Nephron progenitor cell (in vitro differentiated cells): ENCODE measurements at regions not wholly inside any gene's neighbourhood (a gene's known extent, or its start where the extent isn't known, plus 50 kb on each side); places are given as distances from the start of the nearest gene placed in this dataset.

Experiments used
- DNase-seq: peaks from one replicate; pipeline ENCODE4 v3.0.0; 2021
- H3K27ac Mint-ChIP-seq: 2 replicates; pipeline ENCODE4 v1.8.0; 2021; ENCODE audit warnings: mild to moderate bottlenecking, moderate library complexity, mixed read lengths
- H3K27me3 Mint-ChIP-seq: 2 replicates; pipeline ENCODE4 v1.8.0; 2021; ENCODE audit warnings: mild to moderate bottlenecking, low read depth, mixed read lengths; ENCODE audit not compliant: poor library complexity
- H3K36me3 Mint-ChIP-seq: 2 replicates; pipeline ENCODE4 v1.8.0; 2021; ENCODE audit warnings: low read depth, mixed read lengths
- H3K4me1 Mint-ChIP-seq: 2 replicates; pipeline ENCODE4 v1.8.0; 2021; ENCODE audit warnings: mixed read lengths
- H3K4me3 Mint-ChIP-seq: 2 replicates; pipeline ENCODE4 v1.8.0; 2021; ENCODE audit warnings: mild to moderate bottlenecking, moderate library complexity, mixed read lengths
- H3K9me3 Mint-ChIP-seq: 2 replicates; pipeline ENCODE4 v1.8.0; 2021; ENCODE audit warnings: mild to moderate bottlenecking, moderate library complexity, mixed read lengths
- TF ChIP-seq, protein P1 (sequence below): fragments of 200-600 bp; sonication (generic); IDR thresholded peaks from 2 replicates; pipeline ENCODE4 v1.5.0; 2021; ENCODE audit warnings: antibody characterized with exemption

DNA sequence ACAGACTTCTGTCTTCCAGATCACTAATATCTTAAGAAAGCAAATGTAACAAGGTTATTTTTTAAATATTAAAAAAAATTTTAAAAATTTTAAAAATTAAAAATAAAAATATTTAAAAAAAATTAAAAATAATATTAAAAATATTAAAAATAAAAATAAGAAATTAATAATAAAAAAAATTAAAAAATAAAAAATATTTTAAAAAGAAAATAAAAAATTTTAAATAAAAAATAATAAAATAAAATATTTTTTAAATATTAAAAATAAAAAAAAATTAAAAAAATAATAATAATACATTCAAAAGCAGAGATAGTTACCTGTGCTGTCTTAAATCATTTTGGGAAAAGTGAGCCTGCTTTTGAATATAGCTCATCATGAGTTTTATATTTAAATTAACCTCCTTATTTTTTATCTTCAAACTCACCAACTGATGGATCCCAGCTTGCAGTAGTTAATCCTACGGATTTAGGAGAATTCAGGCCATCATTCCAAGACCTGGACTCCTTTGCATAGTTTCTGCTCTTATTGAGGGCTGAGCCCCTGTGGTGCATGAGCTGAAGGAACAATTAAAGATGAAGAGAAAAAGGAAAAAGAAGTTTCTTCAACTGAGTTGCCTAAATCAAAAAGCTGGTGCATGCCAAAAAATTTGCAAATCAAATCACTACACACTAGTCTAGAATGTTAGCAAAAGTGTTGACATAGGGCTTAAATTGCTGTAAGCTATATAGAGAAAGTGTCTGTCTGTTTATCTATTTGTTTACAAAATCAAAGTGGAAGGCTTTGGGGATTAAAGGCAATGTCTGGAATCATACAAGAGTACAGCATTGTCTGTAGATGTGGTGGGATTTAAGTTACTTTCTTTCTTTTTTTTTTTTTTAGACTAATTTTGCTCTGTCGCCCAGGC lies 50.5 kb upstream of the ZNF438 start:
- no peak for DNase-seq
- TF ChIP-seq, protein P1, sequence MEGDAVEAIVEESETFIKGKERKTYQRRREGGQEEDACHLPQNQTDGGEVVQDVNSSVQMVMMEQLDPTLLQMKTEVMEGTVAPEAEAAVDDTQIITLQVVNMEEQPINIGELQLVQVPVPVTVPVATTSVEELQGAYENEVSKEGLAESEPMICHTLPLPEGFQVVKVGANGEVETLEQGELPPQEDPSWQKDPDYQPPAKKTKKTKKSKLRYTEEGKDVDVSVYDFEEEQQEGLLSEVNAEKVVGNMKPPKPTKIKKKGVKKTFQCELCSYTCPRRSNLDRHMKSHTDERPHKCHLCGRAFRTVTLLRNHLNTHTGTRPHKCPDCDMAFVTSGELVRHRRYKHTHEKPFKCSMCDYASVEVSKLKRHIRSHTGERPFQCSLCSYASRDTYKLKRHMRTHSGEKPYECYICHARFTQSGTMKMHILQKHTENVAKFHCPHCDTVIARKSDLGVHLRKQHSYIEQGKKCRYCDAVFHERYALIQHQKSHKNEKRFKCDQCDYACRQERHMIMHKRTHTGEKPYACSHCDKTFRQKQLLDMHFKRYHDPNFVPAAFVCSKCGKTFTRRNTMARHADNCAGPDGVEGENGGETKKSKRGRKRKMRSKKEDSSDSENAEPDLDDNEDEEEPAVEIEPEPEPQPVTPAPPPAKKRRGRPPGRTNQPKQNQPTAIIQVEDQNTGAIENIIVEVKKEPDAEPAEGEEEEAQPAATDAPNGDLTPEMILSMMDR: no peak
- no peak overlapping the region for H3K4me3 Mint-ChIP-seq
- H3K27me3 Mint-ChIP-seq: no peaks in the 10 kb centered on the region
- no peak overlapping the region for H3K27ac Mint-ChIP-seq
- H3K36me3 Mint-ChIP-seq: no peaks in the 10 kb centered on the region
- no peaks in the 10 kb centered on the region for H3K9me3 Mint-ChIP-seq
- no peaks in the 10 kb centered on the region for H3K4me1 Mint-ChIP-seq

DNA sequence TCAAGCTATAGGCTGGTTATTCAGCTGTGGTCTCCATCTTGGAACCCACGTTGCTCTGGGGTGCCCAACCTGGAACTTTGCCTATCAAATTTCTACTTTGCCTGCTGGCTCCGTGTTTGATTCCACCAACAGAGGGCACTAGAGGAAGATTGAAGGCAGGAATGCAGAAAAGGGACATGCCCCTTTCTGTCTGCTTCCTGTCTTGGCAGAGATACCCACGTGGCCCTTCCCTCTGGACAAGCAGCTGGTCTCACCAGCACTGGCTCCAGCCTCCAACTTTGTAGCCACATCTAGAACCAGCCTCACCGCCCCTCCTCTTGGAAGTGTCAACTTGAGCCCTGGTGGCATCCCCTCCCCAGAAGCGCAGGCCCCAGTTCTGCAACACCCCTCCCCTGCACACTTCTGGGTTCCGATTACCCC lies 52.1 kb upstream of the ZNF438 start:
- Mint-ChIP-seq H3K27ac (no peak overlapping the region), H3K27me3 (no peaks in the 10 kb centered on the region), H3K4me3 (no peak overlapping the region), H3K4me1 (peaks cover 6% of the 10 kb centered on the region), H3K9me3 (no peaks in the 10 kb centered on the region), H3K36me3 (no peaks in the 10 kb centered on the region)
- TF ChIP-seq, protein P1: peak; percentile 33
- DNase-seq: peak; percentile 35

DNA sequence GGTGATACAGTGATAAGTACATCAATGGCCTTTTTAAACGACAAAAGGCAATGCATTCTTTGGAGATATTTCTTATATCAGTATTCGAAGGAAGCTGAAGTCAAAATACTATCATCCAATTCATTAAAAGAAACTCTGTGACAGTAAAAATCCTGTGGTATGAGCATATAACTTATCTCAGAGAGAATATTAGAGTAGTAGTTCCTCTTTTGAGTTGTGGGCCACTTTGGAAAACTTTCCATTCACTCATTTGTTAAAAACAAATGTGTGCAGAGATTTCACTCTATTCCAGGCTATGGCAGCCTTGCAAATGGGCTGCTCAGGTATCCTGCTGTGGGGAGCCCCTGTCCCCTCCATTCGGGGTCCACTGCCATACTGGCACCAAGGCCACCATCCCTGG lies 55.3 kb upstream of the ZNF438 start:
- TF ChIP-seq, protein P1: no peak
- Mint-ChIP-seq H3K27ac (no peak overlapping the region), H3K4me1 (peaks cover 6% of the 10 kb centered on the region), H3K4me3 (no peak overlapping the region), H3K9me3 (no peaks in the 10 kb centered on the region), H3K36me3 (no peaks in the 10 kb centered on the region), H3K27me3 (peaks cover 3% of the 10 kb centered on the region)
- DNase-seq: no peak

DNA sequence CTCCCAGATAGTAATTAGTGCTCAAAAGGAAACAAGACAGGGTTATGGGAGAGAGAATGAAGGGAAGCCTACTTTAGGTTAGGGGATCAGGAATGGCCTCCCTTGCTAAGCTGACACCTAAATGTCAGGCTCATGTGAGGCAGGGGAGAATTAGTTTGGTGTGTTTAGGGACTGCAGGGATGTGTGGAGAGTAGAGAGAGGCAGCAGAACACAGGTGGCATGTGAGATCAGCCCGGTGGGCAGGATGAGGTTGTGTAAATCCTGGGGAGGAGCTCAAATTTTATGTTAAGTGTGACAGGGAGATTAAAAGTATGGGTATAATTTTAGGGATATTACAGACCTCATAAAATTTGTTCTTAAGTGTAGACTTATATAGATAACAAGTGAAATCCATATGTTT lies 56.2 kb upstream of the ZNF438 start:
- no peak for DNase-seq
- Mint-ChIP-seq H3K36me3 (no peaks in the 10 kb centered on the region), H3K27ac (no peak overlapping the region), H3K4me3 (no peak overlapping the region), H3K27me3 (peaks cover 3% of the 10 kb centered on the region), H3K9me3 (no peaks in the 10 kb centered on the region), H3K4me1 (peaks cover 6% of the 10 kb centered on the region)
- TF ChIP-seq, protein P1: no peak

DNA sequence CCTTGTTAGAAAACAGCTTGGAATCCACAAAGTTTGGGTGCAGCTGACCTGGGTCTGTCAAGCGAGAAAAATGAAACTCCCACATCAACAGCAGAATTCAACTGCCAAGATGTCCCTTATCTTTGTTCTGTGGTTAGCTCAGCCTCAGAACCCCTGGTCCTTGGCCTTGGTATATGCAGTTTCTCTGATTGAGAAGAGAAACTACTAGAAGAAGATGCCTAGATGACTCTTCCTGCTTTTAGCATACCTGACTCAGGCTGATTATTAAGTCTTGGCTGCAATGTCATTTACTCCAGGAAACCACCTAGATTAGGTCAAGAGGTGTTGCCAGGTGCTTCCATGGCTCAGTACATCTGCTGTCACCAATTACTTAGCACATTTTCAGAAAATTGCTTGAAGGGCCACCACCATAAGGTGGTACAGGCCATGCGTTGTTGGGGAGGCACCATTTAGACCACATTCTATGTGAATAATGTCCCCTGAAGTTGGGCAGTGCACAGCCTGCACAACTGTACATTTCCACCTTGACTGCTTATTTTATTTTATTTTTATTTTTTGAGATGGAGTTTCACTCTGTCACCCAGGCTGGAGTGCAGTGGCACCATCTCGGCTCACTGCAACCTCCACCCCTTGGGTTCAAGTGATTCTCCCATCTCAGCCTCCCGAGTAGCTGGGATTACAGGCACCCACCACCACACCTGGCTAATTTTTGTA lies 59.4 kb upstream of the ZNF438 start:
- no peaks in the 10 kb centered on the region for H3K9me3 Mint-ChIP-seq
- H3K27me3 Mint-ChIP-seq: peaks cover 13% of the 10 kb centered on the region
- no peaks in the 10 kb centered on the region for H3K36me3 Mint-ChIP-seq
- TF ChIP-seq, protein P1: no peak
- no peak overlapping the region for H3K4me3 Mint-ChIP-seq
- H3K27ac Mint-ChIP-seq: no peak overlapping the region
- DNase-seq: no peak
- H3K4me1 Mint-ChIP-seq: peaks cover 6% of the 10 kb centered on the region
